Spleen (tissue), 11 donors: ENCODE measurements at regions not wholly inside any gene's neighbourhood (a gene's known extent, or its start where the extent isn't known, plus 50 kb on each side); places are given as distances from the start of the nearest gene placed in this dataset.

Source experiments
- DNase-seq: peaks from one replicate; pipeline ENCODE4 v3.0.0-alpha.2; 2020
- H3K27ac ChIP-seq, 8 donors: fragments of 200-600 bp; sonication (generic) in 7 of 8; 1 replicate in 4 of 8; 2 replicates in 4 of 8; pipeline versions ENCODE4 v1.5.0 to v1.8.0; 2016 to 2021; ENCODE audit warnings: inconsistent platforms in 4 of 8, mild to moderate bottlenecking in 4 of 8, moderate library complexity in 1 of 8
- H3K27me3 ChIP-seq, 7 donors: fragments of 200-600 bp; sonication (generic) in 6 of 7; replicated peaks in 1 of 7; 1 replicate in 4 of 7; 2 replicates in 3 of 7; pipeline versions ENCODE4 v1.5.0 to v1.8.0; 2016 to 2021; ENCODE audit warnings: inconsistent platforms in 3 of 7, mild to moderate bottlenecking in 1 of 7
- H3K36me3 ChIP-seq, 6 donors: fragments of 200-600 bp; sonication (generic) in 5 of 6; 1 replicate in 4 of 6; 2 replicates in 2 of 6; pipeline versions ENCODE4 v1.5.0 to v1.8.0; 2016 to 2021; ENCODE audit warnings: inconsistent platforms in 2 of 6
- H3K4me1 ChIP-seq, 6 donors: fragments of 200-600 bp; sonication (generic) in 5 of 6; 1 replicate in 3 of 6; 2 replicates in 3 of 6; pipeline versions ENCODE4 v1.5.0 to v1.8.0; 2016 to 2021; ENCODE audit warnings: inconsistent platforms in 3 of 6
- H3K4me3 ChIP-seq, 8 donors: fragments of 200-600 bp; sonication (generic) in 7 of 8; 1 replicate in 4 of 8; 2 replicates in 4 of 8; pipeline versions ENCODE4 v1.5.0 to v1.8.0; 2016 to 2021; ENCODE audit warnings: inconsistent platforms in 4 of 8, mild to moderate bottlenecking in 4 of 8, moderate library complexity in 2 of 8
- H3K9me3 ChIP-seq, 8 donors: fragments of 200-600 bp; sonication (generic) in 7 of 8; 1 replicate in 4 of 8; 2 replicates in 4 of 8; pipeline versions ENCODE4 v1.5.0 to v1.8.0; 2016 to 2021; ENCODE audit warnings: inconsistent platforms in 4 of 8
- POLR2A ChIP-seq, 3 donors: fragments of 450-650 bp; IDR thresholded peaks; one replicate each; pipeline ENCODE4 v1.5.1; 2017; ENCODE audit warnings: antibody characterized with exemption in 3 of 3, mild to moderate bottlenecking in 1 of 3
- POLR2AphosphoS5 ChIP-seq, 3 donors: sonication (generic); formaldehyde crosslinking; IDR thresholded peaks; one replicate each; pipeline ENCODE4 v1.5.1; 2017; ENCODE audit warnings: antibody characterized with exemption in 3 of 3
- WGBS, 5 donors: extraction: QIAGEN DNeasy Blood & Tissue Kit in 3 of 5; methylation state at CpG; one replicate each; pipeline versions ENCODE4 v1.1.5 to v1.1.7; 2013 to 2018; 5-methylcytosine and 5-hydroxymethylcytosine counted together
- intact Hi-C: fragments of 100-400 bp; cut with DNase I; formaldehyde crosslinking; loops from one replicate; pipeline ENCODE4 v1.15.0; 2023; ENCODE audit warnings: low total_unique reads
- TF ChIP-seq, protein P1 (sequence below), 11 experiments: fragments of 200-600 bp in 7 of 11; fragments of 450-650 bp in 4 of 11; sonication (generic) in 4 of 11; IDR thresholded peaks in 8 of 11; conservative IDR thresholded peaks in 3 of 11; 1 replicate in 7 of 11; 2 replicates in 4 of 11; pipeline versions ENCODE4 v1.4.0 to v1.8.0; 2016 to 2021; ENCODE audit warnings: antibody characterized with exemption in 11 of 11, inconsistent platforms in 4 of 11, mild to moderate bottlenecking in 1 of 11
- donor health status: healthy with polysubstance abuse.
- donor health status: DM: no; HTN: no; CAD: no; lungs with moderate emphysema.
- donor health status: DM: no; HTN: no; CAD: no.
- donor health status: Bipolar disorder and iron deficiency.
- donor health status: healthy.
- donor health status: DM: no; HTN: no; CAD: no.
- donor health status: DM: yes; HTN: yes; CAD: no.

DNA sequence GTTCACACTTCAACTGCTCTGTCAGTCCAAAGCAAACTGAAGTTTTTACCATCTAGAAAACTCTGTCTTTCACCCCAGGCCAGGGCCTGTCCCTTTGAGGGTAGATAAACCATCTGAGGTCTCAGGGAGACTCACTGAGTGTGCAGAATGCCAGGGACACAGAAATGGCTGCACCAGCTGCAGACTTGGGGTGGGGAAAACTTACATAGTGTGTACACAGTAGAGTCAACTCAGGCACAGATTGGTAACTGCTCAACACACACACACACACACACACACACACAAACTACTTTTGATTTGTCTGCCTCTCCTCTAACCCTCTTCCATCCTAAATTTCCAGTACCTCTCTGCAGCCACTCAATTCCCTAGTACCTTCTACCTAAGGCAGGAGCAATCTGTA, 374.9 kb upstream of the JAG1 start:
- TF ChIP-seq POLR2AphosphoS5 (IDR thresholded peaks at IDR 0.05), result no peak
- TF ChIP-seq, protein P1, sequence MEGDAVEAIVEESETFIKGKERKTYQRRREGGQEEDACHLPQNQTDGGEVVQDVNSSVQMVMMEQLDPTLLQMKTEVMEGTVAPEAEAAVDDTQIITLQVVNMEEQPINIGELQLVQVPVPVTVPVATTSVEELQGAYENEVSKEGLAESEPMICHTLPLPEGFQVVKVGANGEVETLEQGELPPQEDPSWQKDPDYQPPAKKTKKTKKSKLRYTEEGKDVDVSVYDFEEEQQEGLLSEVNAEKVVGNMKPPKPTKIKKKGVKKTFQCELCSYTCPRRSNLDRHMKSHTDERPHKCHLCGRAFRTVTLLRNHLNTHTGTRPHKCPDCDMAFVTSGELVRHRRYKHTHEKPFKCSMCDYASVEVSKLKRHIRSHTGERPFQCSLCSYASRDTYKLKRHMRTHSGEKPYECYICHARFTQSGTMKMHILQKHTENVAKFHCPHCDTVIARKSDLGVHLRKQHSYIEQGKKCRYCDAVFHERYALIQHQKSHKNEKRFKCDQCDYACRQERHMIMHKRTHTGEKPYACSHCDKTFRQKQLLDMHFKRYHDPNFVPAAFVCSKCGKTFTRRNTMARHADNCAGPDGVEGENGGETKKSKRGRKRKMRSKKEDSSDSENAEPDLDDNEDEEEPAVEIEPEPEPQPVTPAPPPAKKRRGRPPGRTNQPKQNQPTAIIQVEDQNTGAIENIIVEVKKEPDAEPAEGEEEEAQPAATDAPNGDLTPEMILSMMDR (IDR thresholded peaks at IDR 0.05 in 8 of 11, conservative IDR thresholded peaks at IDR 0.05 in 3 of 11), result no peak
- Histone ChIP-seq H3K27ac (no peak overlapping the region), H3K9me3 (no peaks in the 10 kb centered on the region), H3K4me1 (no peaks in the 10 kb centered on the region), H3K36me3 (no peaks in the 10 kb centered on the region), H3K4me3 (no peak overlapping the region), H3K27me3 (no peaks in the 10 kb centered on the region)
- DNase-seq, result no peak
- intact Hi-C loops, result no loop called here

DNA sequence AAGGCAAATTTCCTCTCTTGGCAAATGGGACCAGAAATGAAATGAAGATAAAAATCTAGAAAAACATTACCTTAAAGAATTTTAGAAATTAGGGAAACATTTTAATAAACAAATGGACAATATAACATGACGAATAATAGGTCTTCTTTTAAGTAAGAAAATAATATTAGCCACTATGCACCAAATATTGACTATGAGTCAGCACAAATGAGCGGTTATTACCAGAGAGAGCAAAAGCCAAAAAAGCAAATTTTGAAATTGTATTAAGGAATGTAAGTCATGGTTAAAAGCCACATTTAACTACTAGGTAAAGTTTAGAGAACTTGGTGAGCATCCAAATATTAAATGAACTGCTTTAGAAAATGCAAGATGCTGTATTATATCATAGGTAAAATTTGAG, 376.6 kb upstream of the JAG1 start:
- WGBS, 5 donors, result 67 to 92% (median 72%) methylated on average over 2 of the region's 2 CpGs

GRCh38 chr20:11051136-11051535, 377.3 kb upstream of the JAG1 start:
- Histone ChIP-seq H3K9me3 (no peaks in the 10 kb centered on the region), H3K27ac (no peak overlapping the region), H3K4me1 (no peaks in the 10 kb centered on the region), H3K36me3 (no peaks in the 10 kb centered on the region), H3K27me3 (no peaks in the 10 kb centered on the region), H3K4me3 (no peak overlapping the region)
- no peak for DNase-seq
- TF ChIP-seq POLR2AphosphoS5 (IDR thresholded peaks at IDR 0.05) (no peak), POLR2A (IDR thresholded peaks at IDR 0.05) (no peak)
- TF ChIP-seq, protein P1 (IDR thresholded peaks at IDR 0.05 in 8 of 11, conservative IDR thresholded peaks at IDR 0.05 in 3 of 11), result no peak
- WGBS, 5 donors, result 68 to 89% (median 80%) methylated on average over 3 of the region's 3 CpGs
- intact Hi-C loops, result no loop called here

More for the DNA sequence above, 376.6 kb upstream of the JAG1 start:
- Histone ChIP-seq H3K4me3 (no peak overlapping the region), H3K27me3 (no peaks in the 10 kb centered on the region), H3K36me3 (no peaks in the 10 kb centered on the region), H3K27ac (no peak overlapping the region), H3K9me3 (no peaks in the 10 kb centered on the region), H3K4me1 (no peaks in the 10 kb centered on the region)
- TF ChIP-seq POLR2A (IDR thresholded peaks at IDR 0.05), result no peak
- intact Hi-C loops, result no loop called here
- no peak for DNase-seq

DNA sequence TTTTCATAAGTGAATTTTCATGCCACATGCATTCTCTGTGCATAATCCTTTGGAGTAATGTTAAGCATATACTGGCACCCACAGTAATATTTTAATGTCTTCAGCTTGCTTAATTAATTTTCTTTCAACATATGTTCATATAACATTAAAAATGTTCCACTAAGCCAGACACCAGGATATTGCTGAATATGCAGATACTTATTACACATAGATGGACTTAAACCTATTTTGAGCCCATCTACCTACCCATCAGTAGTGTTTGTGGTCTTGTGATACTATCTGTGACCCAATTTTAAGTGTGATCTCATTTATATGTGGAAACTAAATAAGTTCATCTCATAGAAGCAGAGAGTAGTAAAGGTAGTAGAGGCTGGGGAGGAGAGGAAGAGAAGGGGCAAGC, 379.5 kb upstream of the JAG1 start:
- H3K27me3 ChIP-seq, result no peaks in the 10 kb centered on the region

More for the DNA sequence above, 379.5 kb upstream of the JAG1 start:
- TF ChIP-seq POLR2A (IDR thresholded peaks at IDR 0.05) (no peak), POLR2AphosphoS5 (IDR thresholded peaks at IDR 0.05) (no peak)
- TF ChIP-seq, protein P1 (IDR thresholded peaks at IDR 0.05 in 8 of 11, conservative IDR thresholded peaks at IDR 0.05 in 3 of 11), result no peak
- Histone ChIP-seq H3K27ac (no peak overlapping the region), H3K9me3 (no peaks in the 10 kb centered on the region), H3K4me3 (no peak overlapping the region), H3K36me3 (no peaks in the 10 kb centered on the region), H3K4me1 (no peaks in the 10 kb centered on the region)
- DNase-seq, result no peak
- intact Hi-C loops, result no loop called here
